HCT116 (cell line): ENCODE measurements at regions not wholly inside any gene's neighbourhood (a gene's known extent, or its start where the extent isn't known, plus 50 kb on each side); places are given as distances from the start of the nearest gene placed in this dataset.

Experiments
- CEBPB ChIP-seq: IDR thresholded peaks from 2 replicates; pipeline ENCODE4 v1.6.1; 2012; ENCODE audit warnings: low read depth
- POLR2A ChIP-seq: IDR thresholded peaks from 2 replicates; pipeline ENCODE4 v1.7.0; 2011; ENCODE audit warnings: borderline replicate concordance; ENCODE audit not compliant: insufficient read depth, insufficient read length; ENCODE audit errors: extremely low read depth
- POLR2AphosphoS5 ChIP-seq: IDR thresholded peaks from 2 replicates; pipeline ENCODE4 v1.6.1; 2011; ENCODE audit warnings: mild to moderate bottlenecking, low read depth, low read length, moderate library complexity
- SIN3A ChIP-seq: IDR thresholded peaks from 2 replicates; pipeline ENCODE4 v1.6.1; 2012; ENCODE audit warnings: low read depth
- SP1 ChIP-seq: IDR thresholded peaks from 2 replicates; pipeline ENCODE4 v1.6.1; 2012; ENCODE audit warnings: low read depth
- SRF ChIP-seq: IDR thresholded peaks from 2 replicates; pipeline ENCODE4 v1.6.1; 2012; ENCODE audit warnings: low read depth
- ZFX ChIP-seq: fragments of 450-650 bp; IDR thresholded peaks from 2 replicates; pipeline ENCODE4 v1.6.1; 2017
- TF ChIP-seq, protein P1 (sequence below), 3 experiments: fragments of 200-600 bp in 1 of 3; sonication (generic) in 1 of 3; IDR thresholded peaks in 2 of 3; conservative IDR thresholded peaks in 1 of 3; 2 replicates each; pipeline ENCODE4 v1.5.1; 2012 to 2017; ENCODE audit warnings: low read depth in 2 of 3, low read length in 2 of 3, antibody characterized with exemption in 1 of 3, borderline replicate concordance in 1 of 3, control low read depth in 1 of 3, mild to moderate bottlenecking in 1 of 3, mixed read lengths in 1 of 3, mixed run types in 1 of 3, moderate library complexity in 1 of 3; ENCODE audit not compliant: insufficient read depth in 1 of 3

DNA sequence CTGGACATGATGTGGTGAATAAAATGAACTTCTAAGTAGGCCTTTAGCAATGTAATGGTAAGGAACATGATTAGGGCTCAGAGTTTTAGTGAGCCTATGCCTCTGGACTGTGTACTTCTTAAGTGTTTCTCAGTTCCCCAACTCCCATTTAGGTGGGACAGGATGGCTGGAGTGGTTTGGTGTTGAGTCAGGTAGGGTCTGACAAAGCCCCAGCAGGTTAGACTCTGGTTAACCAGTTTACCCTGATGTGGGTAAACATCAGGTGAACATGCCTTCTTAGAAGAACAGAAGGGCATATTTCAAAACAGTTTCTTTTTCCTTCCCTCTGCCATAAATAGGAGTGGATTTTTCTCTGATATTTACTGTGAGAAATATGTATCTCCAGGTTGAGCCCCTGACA is 1548.7 kb downstream of the GRIK2 start:
- TF ChIP-seq POLR2A (no peak), POLR2AphosphoS5 (no peak), SIN3A (no peak), SP1 (no peak), ZFX (no peak), SRF (no peak), CEBPB (no peak)
- TF ChIP-seq, protein P1, sequence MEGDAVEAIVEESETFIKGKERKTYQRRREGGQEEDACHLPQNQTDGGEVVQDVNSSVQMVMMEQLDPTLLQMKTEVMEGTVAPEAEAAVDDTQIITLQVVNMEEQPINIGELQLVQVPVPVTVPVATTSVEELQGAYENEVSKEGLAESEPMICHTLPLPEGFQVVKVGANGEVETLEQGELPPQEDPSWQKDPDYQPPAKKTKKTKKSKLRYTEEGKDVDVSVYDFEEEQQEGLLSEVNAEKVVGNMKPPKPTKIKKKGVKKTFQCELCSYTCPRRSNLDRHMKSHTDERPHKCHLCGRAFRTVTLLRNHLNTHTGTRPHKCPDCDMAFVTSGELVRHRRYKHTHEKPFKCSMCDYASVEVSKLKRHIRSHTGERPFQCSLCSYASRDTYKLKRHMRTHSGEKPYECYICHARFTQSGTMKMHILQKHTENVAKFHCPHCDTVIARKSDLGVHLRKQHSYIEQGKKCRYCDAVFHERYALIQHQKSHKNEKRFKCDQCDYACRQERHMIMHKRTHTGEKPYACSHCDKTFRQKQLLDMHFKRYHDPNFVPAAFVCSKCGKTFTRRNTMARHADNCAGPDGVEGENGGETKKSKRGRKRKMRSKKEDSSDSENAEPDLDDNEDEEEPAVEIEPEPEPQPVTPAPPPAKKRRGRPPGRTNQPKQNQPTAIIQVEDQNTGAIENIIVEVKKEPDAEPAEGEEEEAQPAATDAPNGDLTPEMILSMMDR (IDR thresholded peaks at IDR 0.05 in 2 of 3, conservative IDR thresholded peaks at IDR 0.05 in 1 of 3; ENCODE audit: borderline replicate concordance in 1 of 3, insufficient read depth in 1 of 3, low read depth in 2 of 3, low read length in 2 of 3), result no peak
